ENCODE measurements at regions not wholly inside any gene's neighbourhood (a gene's known extent, or its start where the extent isn't known, plus 50 kb on each side); places are given as distances from the start of the nearest gene placed in this dataset.

GRCh38 chr3:178415384-178415783 is 120.9 kb upstream of the KCNMB2 start:
- TF ChIP-seq CTCF (IDR thresholded peaks at IDR 0.05; ENCODE audit: extremely low read depth, missing control alignments) = no peak
- DNase-seq (ENCODE audit: low spot score) = no peak

- no peak for TF ChIP-seq CTCF (IDR thresholded peaks at IDR 0.05; ENCODE audit: extremely low read depth, missing control alignments)
- DNase-seq (ENCODE audit: low spot score) = no peak
These were observed 118.5 kb upstream of the KCNMB2 start for GRCh38 chr3:178417736-178418135.

GRCh38 chr3:178419071-178419470 is 117.2 kb upstream of the KCNMB2 start:
- TF ChIP-seq CTCF (IDR thresholded peaks at IDR 0.05; ENCODE audit: extremely low read depth, missing control alignments) = no peak
- no peak for DNase-seq (ENCODE audit: low spot score)

GRCh38 chr3:178420033-178420432 is 116.2 kb upstream of the KCNMB2 start:
- DNase-seq (ENCODE audit: low spot score) = no peak
- no peak for TF ChIP-seq CTCF (IDR thresholded peaks at IDR 0.05; ENCODE audit: extremely low read depth, missing control alignments)

GRCh38 chr3:178421069-178421468 is 115.2 kb upstream of the KCNMB2 start:
- TF ChIP-seq CTCF (IDR thresholded peaks at IDR 0.05; ENCODE audit: extremely low read depth, missing control alignments) = no peak
- no peak for DNase-seq (ENCODE audit: low spot score)

GRCh38 chr3:178422406-178422805 is 113.8 kb upstream of the KCNMB2 start:
- TF ChIP-seq CTCF (IDR thresholded peaks at IDR 0.05; ENCODE audit: extremely low read depth, missing control alignments) = no peak

GRCh38 chr3:178428037-178428436 is 108.2 kb upstream of the KCNMB2 start:
- TF ChIP-seq CTCF (IDR thresholded peaks at IDR 0.05; ENCODE audit: extremely low read depth, missing control alignments) = no peak
- DNase-seq (ENCODE audit: low spot score) = no peak

More at GRCh38 chr3:178422406-178422805, 113.8 kb upstream of the KCNMB2 start:
- DNase-seq (ENCODE audit: low spot score) = no peak
